ENCODE measurements at regions not wholly inside any gene's neighbourhood (a gene's known extent, or its start where the extent isn't known, plus 50 kb on each side); places are given as distances from the start of the nearest gene placed in this dataset.

DNA sequence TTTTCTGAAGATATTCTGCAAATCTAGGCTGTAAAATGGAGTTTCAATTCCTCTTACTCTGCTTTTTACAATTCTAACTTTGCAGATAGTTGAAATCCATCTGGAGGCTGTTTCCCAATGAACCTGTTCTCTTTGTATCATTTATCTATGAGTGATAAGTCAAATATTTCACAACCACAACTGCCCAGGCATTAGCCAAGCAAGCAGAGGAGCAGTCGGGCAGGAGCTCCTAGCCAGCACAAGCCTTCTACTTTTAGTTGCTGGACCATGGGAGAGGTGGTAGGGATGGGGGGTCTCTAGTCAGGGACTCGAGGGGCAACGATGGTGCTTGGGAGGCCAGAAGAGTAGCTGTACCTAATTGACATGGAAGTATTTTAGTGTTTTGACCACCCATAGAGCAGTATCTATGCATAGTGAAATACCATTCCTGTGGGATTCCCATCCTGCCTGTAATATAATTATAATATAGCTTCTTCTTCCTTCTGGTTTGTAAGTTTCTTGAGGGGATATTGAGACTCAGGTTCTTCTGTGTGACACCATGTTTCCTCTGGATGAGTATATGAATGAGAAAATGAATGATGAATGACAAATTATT, 353.5 kb upstream of the IL12A start:
- Histone ChIP-seq H3K4me3 (no peak overlapping the region), H3K4me1 (replicated peaks in 1 of 2) (no peaks in the 10 kb centered on the region), H3K9me3 (replicated peaks in 1 of 3) (no peaks in the 10 kb centered on the region), H3K27ac (no peak overlapping the region), H3K27me3 (no peaks in the 10 kb centered on the region), H3K36me3 (replicated peaks in 1 of 2) (no peaks in the 10 kb centered on the region)
- TF ChIP-seq, protein P1, sequence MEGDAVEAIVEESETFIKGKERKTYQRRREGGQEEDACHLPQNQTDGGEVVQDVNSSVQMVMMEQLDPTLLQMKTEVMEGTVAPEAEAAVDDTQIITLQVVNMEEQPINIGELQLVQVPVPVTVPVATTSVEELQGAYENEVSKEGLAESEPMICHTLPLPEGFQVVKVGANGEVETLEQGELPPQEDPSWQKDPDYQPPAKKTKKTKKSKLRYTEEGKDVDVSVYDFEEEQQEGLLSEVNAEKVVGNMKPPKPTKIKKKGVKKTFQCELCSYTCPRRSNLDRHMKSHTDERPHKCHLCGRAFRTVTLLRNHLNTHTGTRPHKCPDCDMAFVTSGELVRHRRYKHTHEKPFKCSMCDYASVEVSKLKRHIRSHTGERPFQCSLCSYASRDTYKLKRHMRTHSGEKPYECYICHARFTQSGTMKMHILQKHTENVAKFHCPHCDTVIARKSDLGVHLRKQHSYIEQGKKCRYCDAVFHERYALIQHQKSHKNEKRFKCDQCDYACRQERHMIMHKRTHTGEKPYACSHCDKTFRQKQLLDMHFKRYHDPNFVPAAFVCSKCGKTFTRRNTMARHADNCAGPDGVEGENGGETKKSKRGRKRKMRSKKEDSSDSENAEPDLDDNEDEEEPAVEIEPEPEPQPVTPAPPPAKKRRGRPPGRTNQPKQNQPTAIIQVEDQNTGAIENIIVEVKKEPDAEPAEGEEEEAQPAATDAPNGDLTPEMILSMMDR (IDR thresholded peaks at IDR 0.05): no peak
- no peak for TF ChIP-seq POLR2A (IDR thresholded peaks at IDR 0.05)
- 49 to 79% (median 75%) methylated on average over 3 of the region's 3 CpGs for WGBS, 4 donors
- no peak for DNase-seq
- intact Hi-C loops (cut with DNase I): no loop called here

DNA sequence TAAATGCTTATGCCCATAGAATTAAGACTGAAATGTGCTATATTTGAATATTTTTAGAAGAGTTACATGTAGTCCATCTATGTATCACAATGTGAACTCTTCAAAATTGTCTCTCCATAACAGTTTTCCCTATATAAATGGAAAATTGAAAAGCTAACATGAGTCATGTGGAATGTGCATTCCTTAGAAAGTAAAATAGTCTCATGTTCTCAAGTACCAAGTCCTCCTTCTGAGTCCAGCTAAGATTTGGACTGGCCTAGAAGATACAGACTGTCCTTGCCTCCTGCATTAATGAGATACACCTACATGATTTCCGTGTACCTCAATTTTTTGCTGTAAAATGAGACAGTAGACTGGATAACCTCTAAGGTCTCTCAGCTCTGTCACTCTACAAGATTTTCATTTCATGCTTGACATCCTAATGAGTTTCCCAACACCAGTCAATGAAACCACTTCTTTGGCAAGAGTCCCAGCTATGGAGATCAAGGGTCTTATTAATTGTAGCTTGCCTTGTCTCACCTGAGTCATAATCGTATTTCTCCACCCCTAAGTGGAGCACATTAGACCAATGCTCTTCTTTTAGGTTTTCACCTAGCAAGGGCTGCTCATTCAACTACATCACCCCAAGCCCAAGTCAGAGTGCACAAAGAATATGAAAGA, 350.6 kb upstream of the IL12A start:
- H3K9me3 ChIP-seq (replicated peaks in 1 of 3): no peaks in the 10 kb centered on the region
- 62 to 90% (median 78%) methylated on average over 2 of the region's 2 CpGs for WGBS, 4 donors
- no peaks in the 10 kb centered on the region for H3K27me3 ChIP-seq
- TF ChIP-seq, protein P1 (IDR thresholded peaks at IDR 0.05): no peak
- TF ChIP-seq POLR2A (IDR thresholded peaks at IDR 0.05): no peak
- intact Hi-C loops (cut with DNase I): no loop called here
- no peaks in the 10 kb centered on the region for H3K36me3 ChIP-seq (replicated peaks in 1 of 2)
- no peaks in the 10 kb centered on the region for H3K4me1 ChIP-seq (replicated peaks in 1 of 2)
- no peak for DNase-seq
- no peak overlapping the region for H3K27ac ChIP-seq
- H3K4me3 ChIP-seq: no peak overlapping the region

DNA sequence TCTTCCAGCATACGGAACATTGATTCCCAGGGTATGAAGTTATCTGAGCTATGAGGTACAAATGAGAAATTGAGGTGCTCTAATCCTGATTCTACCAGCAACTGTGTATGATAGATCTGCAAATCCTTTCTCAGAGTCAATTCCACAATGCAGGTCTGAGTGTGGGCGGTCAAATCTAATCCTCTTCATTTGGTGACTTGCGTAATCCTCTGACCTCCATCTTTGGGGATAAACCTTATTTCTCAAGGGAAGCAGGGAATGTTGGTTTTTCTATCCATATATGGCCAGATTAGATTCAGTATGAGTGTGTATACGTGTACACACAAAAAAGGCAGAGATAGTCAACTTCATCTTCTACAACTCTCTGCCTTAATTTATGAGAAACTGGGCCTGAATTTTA, 348.4 kb upstream of the IL12A start:
- TF ChIP-seq, protein P1 (IDR thresholded peaks at IDR 0.05): no peak
- TF ChIP-seq POLR2A (IDR thresholded peaks at IDR 0.05): no peak
- 77 to 94% (median 89%) methylated on average over 4 of the region's 4 CpGs for WGBS, 4 donors
- Histone ChIP-seq H3K27ac (no peak overlapping the region), H3K4me1 (replicated peaks in 1 of 2) (no peaks in the 10 kb centered on the region), H3K9me3 (replicated peaks in 1 of 3) (no peaks in the 10 kb centered on the region), H3K27me3 (no peaks in the 10 kb centered on the region), H3K4me3 (no peak overlapping the region), H3K36me3 (replicated peaks in 1 of 2) (no peaks in the 10 kb centered on the region)
- DNase-seq: no peak
- intact Hi-C loops (cut with DNase I): no loop called here

DNA sequence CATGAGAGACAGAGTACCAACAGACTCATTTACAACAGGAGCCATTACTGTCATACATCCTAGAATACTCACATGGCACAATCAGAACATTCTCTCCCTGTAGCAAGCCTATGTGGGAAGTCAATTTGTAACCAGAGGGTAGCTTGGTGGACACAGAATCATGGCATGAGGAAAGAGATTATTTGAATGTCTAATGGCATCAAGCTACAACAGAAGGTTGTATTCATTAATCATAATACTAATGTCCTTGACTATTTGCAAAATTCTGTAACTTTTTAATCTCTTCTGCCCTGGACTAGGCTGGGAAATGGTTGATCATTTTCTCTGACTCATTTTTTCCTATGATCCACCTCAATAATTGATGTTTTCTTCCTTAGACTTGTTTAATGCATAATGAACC, 345.2 kb upstream of the IL12A start:
- intact Hi-C loops (cut with DNase I): no loop called here
- DNase-seq: no peak
- Histone ChIP-seq H3K4me1 (replicated peaks in 1 of 2) (no peaks in the 10 kb centered on the region), H3K27ac (no peak overlapping the region), H3K36me3 (replicated peaks in 1 of 2) (no peaks in the 10 kb centered on the region), H3K9me3 (replicated peaks in 1 of 3) (no peaks in the 10 kb centered on the region), H3K4me3 (no peak overlapping the region), H3K27me3 (no peaks in the 10 kb centered on the region)
- TF ChIP-seq, protein P1 (IDR thresholded peaks at IDR 0.05): no peak
- TF ChIP-seq POLR2A (IDR thresholded peaks at IDR 0.05): no peak

Measured in adrenal gland (tissue), 9 donors.